MM.1S (cell line): ENCODE measurements at regions not wholly inside any gene's neighbourhood (a gene's known extent, or its start where the extent isn't known, plus 50 kb on each side); places are given as distances from the start of the nearest gene placed in this dataset.

ENCODE experiments used
- DNase-seq: peaks from one replicate; pipeline ENCODE4 v3.0.0-alpha.2; 2015
- H2AFZ ChIP-seq: fragments of 300-600 bp; sonication (generic); 2 replicates; pipeline ENCODE4 v1.6.0; 2016; ENCODE audit warnings: antibody characterized with exemption, low read length
- H3F3A ChIP-seq: fragments of 300-600 bp; sonication (generic); 2 replicates; pipeline ENCODE4 v1.6.1; 2016; ENCODE audit warnings: mild to moderate bottlenecking, antibody characterized with exemption, low read length, moderate library complexity, mixed read lengths; ENCODE audit not compliant: insufficient read depth
- H3K27ac ChIP-seq: fragments of 300-600 bp; sonication (generic); 2 replicates; pipeline ENCODE4 v1.5.1; 2016; ENCODE audit warnings: mild to moderate bottlenecking, low read length
- H3K27me3 ChIP-seq: fragments of 300-600 bp; sonication (generic); replicated peaks from 2 replicates; pipeline ENCODE4 v1.6.0; 2016; ENCODE audit warnings: low read length; ENCODE audit not compliant: insufficient read depth
- H3K36me3 ChIP-seq: fragments of 300-600 bp; sonication (generic); replicated peaks from 2 replicates; pipeline ENCODE4 v1.6.1; 2016; ENCODE audit warnings: mild to moderate bottlenecking, low read length, mixed read lengths; ENCODE audit not compliant: insufficient read depth
- H3K4me1 ChIP-seq: fragments of 300-600 bp; sonication (generic); 2 replicates; pipeline ENCODE4 v1.6.1; 2016; ENCODE audit warnings: low read length, mixed read lengths
- H3K4me2 ChIP-seq: fragments of 300-600 bp; sonication (generic); 2 replicates; pipeline ENCODE4 v1.6.0; 2016; ENCODE audit warnings: low read depth, low read length
- H3K4me3 ChIP-seq: fragments of 300-600 bp; sonication (generic); 2 replicates; pipeline ENCODE4 v1.5.1; 2016; ENCODE audit warnings: low read length, mixed read lengths
- H3K79me2 ChIP-seq: fragments of 300-600 bp; sonication (generic); 2 replicates; pipeline ENCODE4 v1.6.1; 2016; ENCODE audit warnings: mixed run types, low read length, mixed read lengths
- H3K9ac ChIP-seq: fragments of 300-600 bp; sonication (generic); 2 replicates; pipeline ENCODE4 v1.6.1; 2016; ENCODE audit warnings: low read length, mixed read lengths
- H3K9me2 ChIP-seq: fragments of 300-600 bp; sonication (generic); replicated peaks from 2 replicates; pipeline ENCODE4 v1.6.1; 2016; ENCODE audit warnings: mild to moderate bottlenecking, low read length, mixed read lengths; ENCODE audit not compliant: insufficient read depth
- H3K9me3 ChIP-seq: fragments of 300-600 bp; sonication (generic); replicated peaks from 2 replicates; pipeline ENCODE4 v1.6.1; 2016; ENCODE audit warnings: mild to moderate bottlenecking, low read length, mixed read lengths; ENCODE audit not compliant: insufficient read depth
- H4K20me1 ChIP-seq: fragments of 300-600 bp; sonication (generic); 2 replicates; pipeline ENCODE4 v1.6.1; 2016; ENCODE audit warnings: mild to moderate bottlenecking, low read length, moderate library complexity, mixed read lengths; ENCODE audit not compliant: insufficient read depth
- EZH2 ChIP-seq: fragments of 300-600 bp; sonication (generic); optimal IDR thresholded peaks from 2 replicates; pipeline ENCODE3; 2017; ENCODE audit warnings: low read depth, mild to moderate bottlenecking, antibody characterized with exemption, low read length, mixed read lengths
- EZH2phosphoT487 ChIP-seq: fragments of 300-600 bp; sonication (generic); IDR thresholded peaks from 2 replicates; pipeline ENCODE4 v1.6.1; 2018; ENCODE audit warnings: antibody characterized with exemption, low read length
- TF ChIP-seq, protein P1 (sequence below): fragments of 300-600 bp; sonication (generic); IDR thresholded peaks from 2 replicates; pipeline ENCODE4 v1.5.1; 2016; ENCODE audit warnings: antibody characterized with exemption, low read length, mixed read lengths

DNA sequence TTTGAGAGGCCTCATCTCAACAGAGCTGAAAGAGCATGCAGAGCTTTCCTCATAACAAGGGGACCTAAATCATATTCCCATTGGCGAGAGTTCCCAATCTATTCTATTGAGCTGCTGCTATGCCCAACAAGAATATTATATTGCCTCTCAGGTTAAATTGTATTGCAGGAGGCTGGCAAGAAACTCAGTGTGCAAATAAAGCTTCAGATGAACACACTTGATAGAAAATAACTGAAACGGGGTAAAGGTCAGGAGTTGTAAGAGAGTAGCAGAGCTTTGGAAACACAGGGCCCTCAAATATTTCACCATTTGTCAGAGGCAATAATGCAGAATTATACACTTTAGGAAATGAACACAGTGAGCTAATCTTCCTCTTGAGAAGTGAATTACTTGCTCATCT lies 364.3 kb upstream of the SPTLC3 start:
- Histone ChIP-seq H3K9me3 (no peaks in the 10 kb centered on the region), H4K20me1 (no peaks in the 10 kb centered on the region), H3K9ac (no peak overlapping the region), H3K4me1 (peaks cover 6% of the 10 kb centered on the region; the same call in 1 of the 2 replicates), H3K4me3 (no peak overlapping the region), H3K79me2 (no peaks in the 10 kb centered on the region), H2AFZ (no peak overlapping the region), H3K9me2 (no peaks in the 10 kb centered on the region), H3K27ac (no peak overlapping the region), H3F3A (peaks cover 6% of the 10 kb centered on the region), H3K27me3 (no peaks in the 10 kb centered on the region), H3K36me3 (no peaks in the 10 kb centered on the region), H3K4me2 (no peak overlapping the region)
- TF ChIP-seq, protein P1, sequence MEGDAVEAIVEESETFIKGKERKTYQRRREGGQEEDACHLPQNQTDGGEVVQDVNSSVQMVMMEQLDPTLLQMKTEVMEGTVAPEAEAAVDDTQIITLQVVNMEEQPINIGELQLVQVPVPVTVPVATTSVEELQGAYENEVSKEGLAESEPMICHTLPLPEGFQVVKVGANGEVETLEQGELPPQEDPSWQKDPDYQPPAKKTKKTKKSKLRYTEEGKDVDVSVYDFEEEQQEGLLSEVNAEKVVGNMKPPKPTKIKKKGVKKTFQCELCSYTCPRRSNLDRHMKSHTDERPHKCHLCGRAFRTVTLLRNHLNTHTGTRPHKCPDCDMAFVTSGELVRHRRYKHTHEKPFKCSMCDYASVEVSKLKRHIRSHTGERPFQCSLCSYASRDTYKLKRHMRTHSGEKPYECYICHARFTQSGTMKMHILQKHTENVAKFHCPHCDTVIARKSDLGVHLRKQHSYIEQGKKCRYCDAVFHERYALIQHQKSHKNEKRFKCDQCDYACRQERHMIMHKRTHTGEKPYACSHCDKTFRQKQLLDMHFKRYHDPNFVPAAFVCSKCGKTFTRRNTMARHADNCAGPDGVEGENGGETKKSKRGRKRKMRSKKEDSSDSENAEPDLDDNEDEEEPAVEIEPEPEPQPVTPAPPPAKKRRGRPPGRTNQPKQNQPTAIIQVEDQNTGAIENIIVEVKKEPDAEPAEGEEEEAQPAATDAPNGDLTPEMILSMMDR = no peak
- TF ChIP-seq EZH2 (no peak), EZH2phosphoT487 (no peak)
- DNase-seq = no peak

DNA sequence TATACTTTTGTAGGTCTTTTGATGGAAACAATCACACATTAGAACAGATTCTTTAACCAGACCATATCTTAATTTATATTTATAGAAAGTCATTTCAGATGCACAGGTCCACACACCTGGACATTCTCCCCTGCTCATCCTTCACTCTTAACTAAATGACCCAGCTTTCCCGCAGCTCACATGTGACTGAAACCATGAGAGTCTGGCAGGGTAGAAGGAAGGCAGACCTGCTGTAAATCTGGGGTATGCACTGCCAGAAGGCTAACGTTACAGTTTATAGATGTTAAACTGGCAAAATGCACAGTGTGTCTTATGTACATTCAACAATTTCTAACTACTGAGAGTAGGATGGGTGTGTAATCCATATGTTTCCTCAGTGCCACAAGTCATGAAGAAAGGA lies 359.5 kb upstream of the SPTLC3 start:
- peak overlapping the region; percentile 54 for H3K4me2 ChIP-seq
- H3K27me3 ChIP-seq = no peaks in the 10 kb centered on the region
- H3K4me3 ChIP-seq = peak overlapping the region; percentile 21; the same call in 1 of the 2 replicates
- H2AFZ ChIP-seq = peak overlapping the region; percentile 1; the same call in 1 of the 2 replicates
- peaks cover 11% of the 10 kb centered on the region for H3F3A ChIP-seq
- peaks cover 15% of the 10 kb centered on the region; the same call in 1 of the 2 replicates for H3K4me1 ChIP-seq
- H3K36me3 ChIP-seq = no peaks in the 10 kb centered on the region
- no peaks in the 10 kb centered on the region for H4K20me1 ChIP-seq
- H3K9me2 ChIP-seq = no peaks in the 10 kb centered on the region
- peak overlapping the region; percentile 34; the same call in 1 of the 2 replicates for H3K27ac ChIP-seq
- no peaks in the 10 kb centered on the region for H3K79me2 ChIP-seq
- TF ChIP-seq EZH2 (no peak), EZH2phosphoT487 (no peak)
- TF ChIP-seq, protein P1 = no peak
- no peak overlapping the region for H3K9ac ChIP-seq
- H3K9me3 ChIP-seq = no peaks in the 10 kb centered on the region
- DNase-seq = peak; percentile 60

DNA sequence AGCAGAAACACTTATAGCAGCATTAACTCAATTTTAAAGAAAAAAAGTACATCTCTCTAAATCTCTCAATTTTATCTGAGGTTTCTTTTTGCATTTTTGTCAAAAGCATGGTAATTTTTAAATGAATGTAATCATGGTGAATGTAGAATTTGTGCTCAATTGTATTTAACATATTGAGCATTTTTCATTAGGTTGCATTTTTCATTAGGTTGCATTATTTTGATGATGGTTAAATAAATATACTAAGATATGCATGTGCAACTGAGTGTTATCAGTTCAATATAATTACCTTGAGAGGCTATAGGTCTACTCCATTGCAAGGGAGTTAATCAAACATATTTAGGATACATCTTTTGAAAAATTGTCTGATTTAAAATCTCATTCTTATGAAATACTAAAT lies 355.1 kb upstream of the SPTLC3 start:
- TF ChIP-seq, protein P1 = no peak
- TF ChIP-seq EZH2 (no peak), EZH2phosphoT487 (no peak)
- no peak overlapping the region for H3K4me2 ChIP-seq
- no peak for DNase-seq
- peaks cover 14% of the 10 kb centered on the region; the same call in 1 of the 2 replicates for H3K4me1 ChIP-seq
- no peak overlapping the region for H3K9ac ChIP-seq
- H4K20me1 ChIP-seq = no peaks in the 10 kb centered on the region
- H3K27me3 ChIP-seq = no peaks in the 10 kb centered on the region
- H3K27ac ChIP-seq = no peak overlapping the region
- H3K4me3 ChIP-seq = no peak overlapping the region
- no peaks in the 10 kb centered on the region for H3K79me2 ChIP-seq
- no peak overlapping the region for H2AFZ ChIP-seq
- H3K9me3 ChIP-seq = no peaks in the 10 kb centered on the region
- no peaks in the 10 kb centered on the region for H3K36me3 ChIP-seq
- H3K9me2 ChIP-seq = no peaks in the 10 kb centered on the region
- H3F3A ChIP-seq = peaks cover 11% of the 10 kb centered on the region
